Esophagus (tissue), 2 donors: ENCODE measurements at regions not wholly inside any gene's neighbourhood (a gene's known extent, or its start where the extent isn't known, plus 50 kb on each side); places are given as distances from the start of the nearest gene placed in this dataset.
"Not testable (repeated sequence)": the region's sequence is repeated elsewhere in the genome, so short reads cannot be mapped to it uniquely, and the experiment has no call there.

ENCODE experiments used
- H3K27ac ChIP-seq, 2 donors: one replicate each; pipeline ENCODE4 v1.5.1; 2013; ENCODE audit warnings: low read depth in 2 of 2, mild to moderate bottlenecking in 2 of 2, inconsistent platforms in 1 of 2, low read length in 1 of 2, moderate library complexity in 1 of 2
- H3K27me3 ChIP-seq, 2 donors: one replicate each; pipeline ENCODE4 v1.6.1; 2013; ENCODE audit warnings: low read length in 2 of 2, control low read depth in 1 of 2, mild to moderate bottlenecking in 1 of 2; ENCODE audit not compliant: insufficient read depth in 2 of 2, control insufficient read depth in 1 of 2
- H3K36me3 ChIP-seq, 2 donors: one replicate each; pipeline ENCODE4 v1.6.1; 2013; ENCODE audit warnings: low read length in 1 of 2; ENCODE audit not compliant: control insufficient read depth in 2 of 2, insufficient read depth in 2 of 2
- H3K4me1 ChIP-seq, 2 donors: one replicate each; pipeline ENCODE4 v1.6.1; 2013; ENCODE audit warnings: low read length in 1 of 2; ENCODE audit not compliant: control insufficient read depth in 2 of 2, insufficient read depth in 2 of 2
- H3K4me3 ChIP-seq, 2 donors: one replicate each; pipeline ENCODE4 v1.5.1; 2013; ENCODE audit warnings: low read length in 2 of 2, mild to moderate bottlenecking in 2 of 2, low read depth in 1 of 2, moderate library complexity in 1 of 2
- H3K9me3 ChIP-seq, 2 donors: one replicate each; pipeline ENCODE4 v1.6.1; 2013; ENCODE audit warnings: mild to moderate bottlenecking in 2 of 2, low read depth in 1 of 2, low read length in 1 of 2, moderate library complexity in 1 of 2; ENCODE audit not compliant: control insufficient read depth in 2 of 2, insufficient read depth in 1 of 2
- WGBS, 2 donors: extraction: QIAGEN DNeasy Blood & Tissue Kit; methylation state at CpG; one replicate each; pipeline ENCODE4 v1.1.7; 2013; 5-methylcytosine and 5-hydroxymethylcytosine counted together
- donor health status: healthy with polysubstance abuse.
- donor health status: Bipolar disorder and iron deficiency.

GRCh38 chr13:21884965-21885567 lies 214.2 kb downstream of the FGF9 start:
- Histone ChIP-seq H3K27me3 (no peaks in the 10 kb centered on the region), H3K4me3 (no peak overlapping the region), H3K36me3 (no peaks in the 10 kb centered on the region), H3K4me1 (no peaks in the 10 kb centered on the region), H3K9me3 (no peaks in the 10 kb centered on the region), H3K27ac (no peak overlapping the region)
- WGBS, 2 donors = 69 to 70% methylated on average over 9 of the region's 9 CpGs

- Histone ChIP-seq H3K36me3 (no peaks in the 10 kb centered on the region), H3K27me3 (no peaks in the 10 kb centered on the region), H3K9me3 (no peaks in the 10 kb centered on the region), H3K4me3 (no peak overlapping the region), H3K4me1 (peaks cover 0 to 2% of the 10 kb centered on the region in 2 donors), H3K27ac (no peak overlapping the region)
- WGBS, 2 donors = 89 to 93% methylated on average over 12 of the region's 12 CpGs
These were observed 214.9 kb downstream of the FGF9 start for GRCh38 chr13:21885714-21886224.

GRCh38 chr13:21889651-21890050 lies 218.8 kb downstream of the FGF9 start:
- 79 to 85% methylated on average over 5 of the region's 5 CpGs for WGBS, 2 donors
- Histone ChIP-seq H3K27ac (no peak overlapping the region), H3K36me3 (no peaks in the 10 kb centered on the region), H3K9me3 (no peaks in the 10 kb centered on the region), H3K27me3 (no peaks in the 10 kb centered on the region), H3K4me1 (peaks cover 0 to 2% of the 10 kb centered on the region in 2 donors), H3K4me3 (no peak overlapping the region)

- not testable (repeated sequence) for H3K9me3 ChIP-seq, H3K4me1 ChIP-seq, H3K4me3 ChIP-seq, H3K27ac ChIP-seq, H3K36me3 ChIP-seq, H3K27me3 ChIP-seq
These were observed 219.3 kb downstream of the FGF9 start for GRCh38 chr13:21890220-21890619.

- Histone ChIP-seq H3K36me3 (no peaks in the 10 kb centered on the region), H3K9me3 (no peaks in the 10 kb centered on the region), H3K27me3 (no peaks in the 10 kb centered on the region), H3K27ac (no peak overlapping the region), H3K4me3 (no peak overlapping the region), H3K4me1 (peaks cover 0 to 2% of the 10 kb centered on the region in 2 donors)
- WGBS, 2 donors = 80 to 89% methylated on average over 10 of the region's 10 CpGs
These were observed 223.2 kb downstream of the FGF9 start for GRCh38 chr13:21894091-21894490.

- Histone ChIP-seq H3K9me3 (no peaks in the 10 kb centered on the region), H3K4me3 (no peak overlapping the region), H3K27me3 (no peaks in the 10 kb centered on the region), H3K4me1 (peaks cover 0 to 2% of the 10 kb centered on the region in 2 donors), H3K36me3 (no peaks in the 10 kb centered on the region), H3K27ac (no peak overlapping the region)
- WGBS, 2 donors = 74 to 81% methylated on average over 22 of the region's 22 CpGs
These were observed 224.1 kb downstream of the FGF9 start for GRCh38 chr13:21894703-21895699.

- no peak overlapping the region for H3K4me3 ChIP-seq
- WGBS, 2 donors = 87 to 92% methylated on average over 4 of the region's 4 CpGs
- no peaks in the 10 kb centered on the region for H3K36me3 ChIP-seq
- H3K9me3 ChIP-seq = no peaks in the 10 kb centered on the region
- no peaks in the 10 kb centered on the region for H3K27me3 ChIP-seq
- H3K4me1 ChIP-seq = no peaks in the 10 kb centered on the region
- no peak overlapping the region for H3K27ac ChIP-seq
These were observed 224.9 kb downstream of the FGF9 start for GRCh38 chr13:21895779-21896178.

- WGBS, 2 donors = 54 to 56% methylated on average over 6 of the region's 6 CpGs
- no peak overlapping the region for H3K4me3 ChIP-seq
- H3K27ac ChIP-seq = no peak overlapping the region
- H3K27me3 ChIP-seq = no peaks in the 10 kb centered on the region
- H3K36me3 ChIP-seq = no peaks in the 10 kb centered on the region
- H3K9me3 ChIP-seq = no peaks in the 10 kb centered on the region
- H3K4me1 ChIP-seq = peaks cover 0 to 3% of the 10 kb centered on the region in 2 donors
These were observed 226.3 kb downstream of the FGF9 start for GRCh38 chr13:21897161-21897560.

GRCh38 chr13:21898459-21898858 lies 227.6 kb downstream of the FGF9 start:
- 56 to 61% methylated on average over 4 of the region's 4 CpGs for WGBS, 2 donors
- Histone ChIP-seq H3K4me1 (peaks cover 0 to 5% of the 10 kb centered on the region in 2 donors), H3K27ac (no peak overlapping the region), H3K36me3 (no peaks in the 10 kb centered on the region), H3K4me3 (no peak overlapping the region), H3K9me3 (no peaks in the 10 kb centered on the region), H3K27me3 (no peaks in the 10 kb centered on the region)
